ENCODE measurements at regions not wholly inside any gene's neighbourhood (a gene's known extent, or its start where the extent isn't known, plus 50 kb on each side); places are given as distances from the start of the nearest gene placed in this dataset.

DNA sequence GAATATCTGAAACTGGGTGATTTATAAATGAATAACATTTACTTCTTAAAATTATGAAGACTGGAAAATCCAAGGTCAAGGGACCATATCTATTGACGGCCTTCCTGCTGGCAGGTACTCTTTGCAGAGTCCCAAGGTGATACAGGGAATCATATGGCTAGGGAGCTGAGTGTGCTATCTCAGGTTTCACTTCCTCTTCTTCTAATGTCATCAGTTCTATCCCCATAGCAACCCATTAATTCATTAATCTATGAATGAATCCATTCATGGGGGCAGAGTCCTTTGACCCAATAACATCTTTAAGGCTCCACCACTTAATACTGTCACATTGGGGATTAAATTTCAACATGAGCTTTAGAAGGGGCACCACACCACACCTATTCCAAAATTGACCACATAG, 772.0 kb downstream of the HACE1 start:
- Histone ChIP-seq H3K4me3 (no peak overlapping the region), H3K36me3 (replicated peaks in 1 of 2) (no peaks in the 10 kb centered on the region), H3K27me3 (no peaks in the 10 kb centered on the region), H3K4me1 (replicated peaks in 1 of 2) (no peaks in the 10 kb centered on the region), H3K9me3 (replicated peaks in 1 of 3) (no peaks in the 10 kb centered on the region), H3K27ac (no peak overlapping the region)
- 54 to 67% (median 59%) methylated on average over 1 of the region's 1 CpG for WGBS, 4 donors
- intact Hi-C loops (cut with DNase I) = no loop called here
- TF ChIP-seq, protein P1, sequence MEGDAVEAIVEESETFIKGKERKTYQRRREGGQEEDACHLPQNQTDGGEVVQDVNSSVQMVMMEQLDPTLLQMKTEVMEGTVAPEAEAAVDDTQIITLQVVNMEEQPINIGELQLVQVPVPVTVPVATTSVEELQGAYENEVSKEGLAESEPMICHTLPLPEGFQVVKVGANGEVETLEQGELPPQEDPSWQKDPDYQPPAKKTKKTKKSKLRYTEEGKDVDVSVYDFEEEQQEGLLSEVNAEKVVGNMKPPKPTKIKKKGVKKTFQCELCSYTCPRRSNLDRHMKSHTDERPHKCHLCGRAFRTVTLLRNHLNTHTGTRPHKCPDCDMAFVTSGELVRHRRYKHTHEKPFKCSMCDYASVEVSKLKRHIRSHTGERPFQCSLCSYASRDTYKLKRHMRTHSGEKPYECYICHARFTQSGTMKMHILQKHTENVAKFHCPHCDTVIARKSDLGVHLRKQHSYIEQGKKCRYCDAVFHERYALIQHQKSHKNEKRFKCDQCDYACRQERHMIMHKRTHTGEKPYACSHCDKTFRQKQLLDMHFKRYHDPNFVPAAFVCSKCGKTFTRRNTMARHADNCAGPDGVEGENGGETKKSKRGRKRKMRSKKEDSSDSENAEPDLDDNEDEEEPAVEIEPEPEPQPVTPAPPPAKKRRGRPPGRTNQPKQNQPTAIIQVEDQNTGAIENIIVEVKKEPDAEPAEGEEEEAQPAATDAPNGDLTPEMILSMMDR (IDR thresholded peaks at IDR 0.05) = no peak
- TF ChIP-seq POLR2A (IDR thresholded peaks at IDR 0.05) = no peak
- no peak for DNase-seq

DNA sequence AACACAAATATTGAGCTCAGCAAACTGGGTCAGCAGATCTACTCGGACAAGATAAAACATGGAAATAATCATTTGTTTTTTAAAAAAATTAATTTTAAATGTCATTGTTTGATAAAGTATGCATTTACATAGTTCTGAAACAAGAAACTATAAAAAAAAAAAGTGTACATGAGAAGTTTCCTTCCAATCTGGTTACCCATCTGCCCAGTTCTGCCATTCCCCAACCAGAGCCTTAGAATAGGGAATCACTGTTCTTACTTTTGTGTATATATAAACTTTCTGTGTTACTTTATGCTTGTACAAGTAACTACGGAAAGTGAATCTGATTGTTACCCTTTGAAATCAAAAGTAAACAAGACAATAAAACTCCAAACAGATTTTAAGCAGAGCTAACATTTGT, 791.4 kb downstream of the HACE1 start:
- intact Hi-C loops (cut with DNase I) = no loop called here
- H3K36me3 ChIP-seq (replicated peaks in 1 of 2) = no peaks in the 10 kb centered on the region
- H3K27ac ChIP-seq = no peak overlapping the region
- H3K9me3 ChIP-seq (replicated peaks in 1 of 3) = no peaks in the 10 kb centered on the region
- H3K4me3 ChIP-seq = no peak overlapping the region
- WGBS, 4 donors = 71 to 78% (median 75%) methylated on average over 2 of the region's 2 CpGs
- DNase-seq = no peak
- H3K4me1 ChIP-seq (replicated peaks in 1 of 2) = no peaks in the 10 kb centered on the region
- H3K27me3 ChIP-seq = no peaks in the 10 kb centered on the region
- TF ChIP-seq, protein P1 (IDR thresholded peaks at IDR 0.05) = no peak
- TF ChIP-seq POLR2A (IDR thresholded peaks at IDR 0.05) = no peak

DNA sequence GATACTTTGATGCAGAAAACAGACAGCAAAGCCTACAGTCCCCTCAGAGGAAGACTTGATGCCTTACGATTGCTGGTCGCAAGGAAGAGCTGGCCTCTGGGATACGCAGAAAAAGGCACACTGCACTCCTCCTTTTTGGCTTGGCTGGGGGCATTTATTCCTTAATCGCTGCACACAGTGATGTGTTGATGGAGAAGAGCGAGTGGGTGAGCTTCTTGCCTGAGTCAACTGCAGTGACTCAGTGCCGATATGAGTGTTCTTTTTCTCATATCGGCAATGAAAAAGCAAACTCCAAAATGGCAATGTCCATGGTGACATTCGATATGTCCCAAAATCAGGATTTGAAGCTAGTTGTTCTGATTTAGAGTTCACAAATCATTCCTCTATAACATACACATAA, 794.8 kb downstream of the HACE1 start:
- TF ChIP-seq, protein P1 (IDR thresholded peaks at IDR 0.05) = no peak
- no peak for TF ChIP-seq POLR2A (IDR thresholded peaks at IDR 0.05)
- 75 to 88% (median 85%) methylated on average over 8 of the region's 8 CpGs for WGBS, 4 donors
- no peaks in the 10 kb centered on the region for H3K36me3 ChIP-seq (replicated peaks in 1 of 2)
- no peak overlapping the region for H3K27ac ChIP-seq
- no peaks in the 10 kb centered on the region for H3K9me3 ChIP-seq (replicated peaks in 1 of 3)
- no peak for DNase-seq
- intact Hi-C loops (cut with DNase I) = no loop called here
- no peaks in the 10 kb centered on the region for H3K4me1 ChIP-seq (replicated peaks in 1 of 2)
- no peaks in the 10 kb centered on the region for H3K27me3 ChIP-seq
- no peak overlapping the region for H3K4me3 ChIP-seq

DNA sequence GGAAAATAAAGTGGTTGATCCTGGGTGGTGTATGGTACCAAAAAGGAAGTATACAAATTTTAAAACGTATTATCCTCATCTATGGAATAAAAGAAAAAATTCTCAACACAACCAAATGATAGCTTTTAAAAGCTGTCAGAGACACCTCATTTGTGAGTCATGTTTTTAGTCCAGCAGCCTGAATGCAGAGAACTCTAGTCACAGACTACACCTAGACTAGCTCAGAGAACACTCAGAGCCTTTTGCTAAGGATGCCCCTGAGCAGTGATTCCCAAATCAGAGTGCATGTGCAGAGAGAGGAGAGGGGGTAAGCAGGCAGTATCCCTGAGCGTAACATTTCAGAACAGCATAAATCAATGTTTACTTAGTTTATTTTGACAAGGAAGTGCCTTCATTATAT, 809.3 kb downstream of the HACE1 start:
- Histone ChIP-seq H3K27me3 (no peaks in the 10 kb centered on the region), H3K4me1 (replicated peaks in 1 of 2) (no peaks in the 10 kb centered on the region), H3K4me3 (no peak overlapping the region), H3K9me3 (replicated peaks in 1 of 3) (no peaks in the 10 kb centered on the region), H3K36me3 (replicated peaks in 1 of 2) (no peaks in the 10 kb centered on the region), H3K27ac (no peak overlapping the region)
- intact Hi-C loops (cut with DNase I) = no loop called here
- WGBS, 4 donors = 45 to 58% (median 53%) methylated on average over 2 of the region's 2 CpGs
- TF ChIP-seq, protein P1 (IDR thresholded peaks at IDR 0.05) = no peak
- no peak for TF ChIP-seq POLR2A (IDR thresholded peaks at IDR 0.05)
- DNase-seq = no peak
